HG03039 (cell line): ENCODE measurements at regions not wholly inside any gene's neighbourhood (a gene's known extent, or its start where the extent isn't known, plus 50 kb on each side); places are given as distances from the start of the nearest gene placed in this dataset.
"Not testable (repeated sequence)": the region's sequence is repeated elsewhere in the genome, so short reads cannot be mapped to it uniquely, and the experiment has no call there.

Experiments
- ATAC-seq: cut with Tn5 transposase; IDR thresholded peaks from one replicate; pipeline ENCODE4 v1.9.1; 2021; ENCODE audit warnings: mild to moderate bottlenecking, moderate library complexity; ENCODE audit not compliant: unreplicated experiment

- ATAC-seq, result no peak
These were observed 1068.5 kb downstream of the BRD1 start for GRCh38 chr22:48758881-48759875.

- ATAC-seq, result no peak
These were observed 1069.6 kb downstream of the BRD1 start for GRCh38 chr22:48757985-48758561.

DNA sequence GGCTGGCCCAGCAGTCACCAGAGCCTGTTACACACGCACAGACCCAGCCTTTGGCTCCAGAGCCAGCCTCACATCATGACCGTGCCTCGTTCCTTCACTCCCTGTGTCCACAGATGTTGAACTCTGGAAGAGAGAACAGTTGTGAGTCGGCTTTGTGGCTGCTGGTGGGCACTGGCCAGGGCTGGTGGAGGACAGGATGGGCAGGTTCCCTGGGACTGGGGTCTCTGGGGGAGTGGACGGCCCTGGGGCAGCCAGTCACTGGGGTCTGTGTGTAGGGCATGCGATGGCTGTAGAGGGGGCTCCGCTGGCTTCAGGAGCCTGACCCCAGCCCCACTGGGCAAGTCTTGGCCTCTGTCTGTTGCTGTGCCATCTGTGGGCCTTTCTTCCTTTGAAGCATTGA is 1070.1 kb downstream of the BRD1 start:
- ATAC-seq, result no peak

- ATAC-seq, result not testable (repeated sequence)
These were observed 1070.5 kb downstream of the BRD1 start for GRCh38 chr22:48757135-48757534.

GRCh38 chr22:48756146-48757111 is 1071.2 kb downstream of the BRD1 start:
- no peak for ATAC-seq

GRCh38 chr22:48755059-48755949 is 1072.4 kb downstream of the BRD1 start:
- no peak for ATAC-seq

- ATAC-seq, result no peak
These were observed 1073.0 kb downstream of the BRD1 start for GRCh38 chr22:48754611-48755058.

DNA sequence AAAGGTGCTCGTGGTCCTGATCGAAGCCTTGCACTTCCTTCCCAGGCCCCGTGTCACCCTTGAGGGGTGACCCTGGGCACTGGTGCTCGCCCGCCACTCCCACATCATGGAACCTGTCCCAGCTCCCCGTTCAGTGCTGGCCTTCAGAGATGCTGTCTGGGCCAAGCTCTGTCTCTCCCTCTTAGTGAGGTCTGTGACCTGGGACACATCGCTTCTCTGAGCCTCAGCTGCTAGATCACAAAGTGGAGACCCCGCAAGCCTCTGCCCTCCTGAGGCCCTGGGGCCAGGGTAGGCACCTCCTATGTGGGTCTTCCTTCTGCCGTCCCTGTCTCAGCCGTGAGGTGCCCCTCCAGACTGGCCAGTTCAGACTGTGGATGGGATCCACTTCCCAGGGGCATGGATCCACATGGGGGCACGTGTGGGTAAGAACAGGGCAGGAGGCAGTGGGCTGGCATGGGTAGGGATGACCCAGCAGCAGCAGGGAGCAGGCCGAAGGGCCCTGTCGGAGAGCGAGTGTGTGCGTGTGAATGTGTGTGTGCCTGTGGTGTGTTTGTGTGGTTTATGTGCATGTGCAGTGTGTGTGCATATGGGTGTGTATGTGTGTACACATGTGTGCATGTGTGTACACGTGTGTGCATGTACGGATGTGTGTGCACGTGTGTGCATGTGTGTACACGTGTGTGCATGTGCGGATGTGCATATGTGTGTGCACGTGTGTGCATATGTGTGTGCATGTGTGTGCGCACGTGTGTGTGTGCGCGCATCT is 1073.7 kb downstream of the BRD1 start:
- ATAC-seq, result no peak

DNA sequence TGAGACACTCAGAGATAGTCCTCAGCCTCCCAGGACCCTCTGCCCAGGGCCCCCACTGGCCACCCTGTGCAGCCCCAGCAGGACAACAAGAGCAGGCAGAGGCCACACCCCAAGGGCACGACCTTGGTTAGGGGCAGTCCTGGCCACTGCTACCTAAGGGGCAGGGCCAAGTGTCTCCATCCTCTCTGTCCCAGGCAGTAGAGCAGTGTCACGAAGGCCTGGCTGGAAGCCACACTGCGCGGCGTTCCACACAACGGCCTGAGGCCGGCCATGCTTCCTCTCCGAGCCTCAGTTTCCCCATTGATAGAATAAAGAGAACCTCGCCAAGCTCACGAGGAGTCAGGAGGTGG is 1074.3 kb downstream of the BRD1 start:
- ATAC-seq, result no peak

DNA sequence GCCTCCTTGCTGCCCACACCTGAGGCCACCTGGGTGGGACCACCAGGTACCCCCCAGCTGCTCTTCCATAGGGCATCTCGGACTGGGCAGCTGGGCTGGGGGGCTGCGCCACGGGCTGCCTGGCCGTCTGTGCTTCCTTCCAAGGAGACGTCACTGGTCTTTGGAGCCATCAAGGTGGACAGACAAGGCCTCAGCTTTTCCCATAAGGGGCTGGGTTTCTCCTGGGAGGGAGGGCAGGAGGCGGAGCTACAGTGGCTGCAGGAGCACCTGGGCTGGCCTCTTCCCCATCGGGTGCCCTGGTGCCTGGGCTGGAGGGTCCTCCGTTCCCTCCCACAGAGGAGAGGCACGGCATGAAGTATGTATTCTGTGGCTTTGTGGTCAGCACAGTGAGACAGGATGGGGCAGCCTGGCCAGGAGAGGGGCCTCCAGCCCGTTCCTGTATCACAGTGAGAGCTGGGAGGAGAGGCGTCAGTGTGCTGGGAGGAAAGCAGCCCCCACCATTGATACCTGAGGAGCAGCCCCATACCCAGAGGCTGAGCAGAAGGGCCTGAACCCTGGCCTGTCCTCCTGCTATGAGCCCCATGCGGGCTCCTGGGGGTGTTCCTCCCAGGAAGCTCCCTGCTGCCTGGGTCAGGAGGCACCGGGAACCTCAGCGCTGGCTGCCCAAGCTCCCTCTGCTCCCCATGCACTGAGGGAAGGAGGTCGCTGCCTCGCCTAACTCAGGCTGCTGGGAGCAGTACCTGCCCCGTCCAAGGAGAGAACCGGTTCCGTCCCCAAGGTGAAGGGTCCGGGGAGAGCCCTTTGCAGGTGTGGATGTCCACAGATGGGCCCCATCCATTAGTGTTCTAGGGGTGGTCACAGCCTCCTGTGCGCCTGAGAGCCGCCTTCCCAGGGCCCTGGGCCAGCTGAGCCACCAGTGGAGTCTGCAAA is 1075.0 kb downstream of the BRD1 start:
- no peak for ATAC-seq

DNA sequence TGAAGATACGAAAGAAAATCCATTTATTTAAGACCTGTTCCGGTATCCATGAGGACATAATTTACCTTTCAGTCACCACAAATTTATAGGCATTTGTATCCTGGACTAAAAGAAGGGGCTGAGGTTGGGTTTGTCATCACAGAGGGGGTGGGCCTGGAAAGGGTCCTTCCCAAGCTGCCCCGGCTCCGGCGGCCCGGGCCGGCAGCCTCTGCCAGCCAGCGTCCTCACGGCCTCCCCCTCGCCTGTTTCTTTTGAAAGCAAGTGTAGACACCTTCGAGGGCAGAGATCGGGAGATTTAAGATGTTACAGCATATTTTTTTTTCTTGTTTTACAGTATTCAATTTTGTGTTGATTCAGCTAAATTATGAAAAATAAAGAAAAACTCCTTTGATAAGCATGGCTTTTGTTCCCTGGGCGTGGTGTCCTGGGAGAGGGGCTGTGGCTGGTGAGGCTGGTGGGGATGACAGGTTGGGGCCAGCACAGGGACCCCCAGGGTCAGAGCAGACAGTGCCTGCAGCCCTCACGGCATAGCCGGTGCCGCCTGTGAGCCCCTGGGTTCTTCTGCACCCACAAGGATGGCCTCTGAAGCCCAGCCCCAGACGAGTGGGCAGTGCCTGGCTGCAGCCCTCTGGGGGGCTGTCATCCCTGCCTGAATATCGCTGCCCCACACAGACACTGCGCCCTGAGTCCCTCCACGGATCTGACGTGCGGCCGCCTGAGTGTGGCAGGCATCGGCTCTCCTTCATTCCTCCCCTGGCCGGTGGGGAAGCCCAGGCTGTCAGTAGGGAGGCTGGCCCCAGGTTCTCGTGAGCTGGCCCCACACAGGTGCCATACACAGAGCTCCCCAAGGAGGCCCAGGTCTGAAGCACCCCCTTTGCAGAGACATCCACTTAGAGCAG is 1075.9 kb downstream of the BRD1 start:
- ATAC-seq, result no peak

DNA sequence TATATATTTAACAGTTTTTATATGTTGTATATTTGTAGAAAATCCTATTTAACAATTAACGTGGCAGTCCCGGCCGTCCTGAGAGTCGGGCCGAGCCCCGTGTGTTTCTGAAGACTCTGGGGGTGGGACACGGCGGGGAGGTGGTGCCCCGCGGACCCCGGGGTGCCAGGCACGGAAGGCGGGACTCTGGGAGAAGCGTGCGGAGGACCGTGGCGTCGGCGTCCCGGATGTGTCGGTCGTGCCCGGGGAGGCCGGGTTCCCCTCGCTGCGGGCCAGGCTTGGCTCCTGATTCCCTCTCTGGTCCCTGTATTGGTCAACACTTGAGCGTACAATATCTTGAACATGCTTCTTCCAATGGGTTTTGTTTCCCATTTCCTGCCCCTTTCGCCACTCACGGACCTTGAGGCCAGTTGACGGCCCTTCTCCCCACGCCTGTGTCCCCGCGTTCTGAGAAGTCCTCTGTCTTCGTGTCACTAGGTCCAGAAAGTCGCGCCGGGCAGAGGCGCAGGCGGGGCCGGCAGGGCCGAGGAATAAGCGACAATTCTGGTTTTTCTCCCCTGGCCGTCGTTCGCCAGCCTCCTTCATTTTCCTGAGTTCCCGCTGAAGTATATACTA is 1076.7 kb downstream of the BRD1 start:
- no peak for ATAC-seq

- no peak for ATAC-seq
These were observed 1077.4 kb downstream of the BRD1 start for GRCh38 chr22:48750282-48750681.

DNA sequence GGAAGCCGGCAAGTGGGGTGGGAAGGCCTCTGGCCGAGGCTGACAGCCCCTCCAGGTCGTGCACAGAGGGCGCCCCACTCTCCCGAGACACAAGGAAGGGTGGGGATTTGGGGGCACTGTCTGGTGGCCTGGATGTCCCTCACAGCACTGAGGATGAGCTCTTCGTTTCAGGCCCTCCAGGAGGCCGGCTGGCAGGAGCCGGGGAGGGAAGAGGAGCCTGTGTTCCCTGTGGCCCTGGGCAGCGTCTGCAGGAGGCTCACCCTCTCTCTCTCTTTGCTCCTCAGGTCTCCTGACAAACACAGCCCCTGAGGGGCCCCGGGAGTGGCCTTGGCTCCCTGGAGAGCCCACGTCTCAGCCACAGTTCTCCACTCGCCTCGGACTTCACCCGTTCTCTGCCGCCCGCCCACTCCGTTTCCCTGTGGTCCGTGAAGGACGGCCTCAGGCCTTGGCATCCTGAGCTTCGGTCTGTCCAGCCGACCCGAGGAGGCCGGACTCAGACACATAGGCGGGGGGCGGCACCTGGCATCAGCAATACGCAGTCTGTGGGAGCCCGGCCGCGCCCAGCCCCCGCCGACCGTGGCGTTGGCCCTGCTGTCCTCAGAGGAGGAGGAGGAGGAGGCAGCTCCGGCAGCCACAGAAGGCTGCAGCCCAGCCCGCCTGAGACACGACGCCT is 1078.0 kb downstream of the BRD1 start:
- ATAC-seq, result no peak

GRCh38 chr22:48748860-48749554 is 1078.7 kb downstream of the BRD1 start:
- no peak for ATAC-seq
